IMR-90 (cell line): ENCODE measurements at regions not wholly inside any gene's neighbourhood (a gene's known extent, or its start where the extent isn't known, plus 50 kb on each side); places are given as distances from the start of the nearest gene placed in this dataset.

Experiments
- ATAC-seq: fragments of 200-7000 bp; cut with Tn5 transposase; 2 replicates; pipeline ENCODE4 v1.9.1; 2020; ENCODE audit warnings: low read depth, mild to moderate bottlenecking, moderate library complexity
- BruUV-seq: library from RNA; stranded (reverse); fragments of 400-500 nt; replicated peaks from 2 replicates; lab custom pipeline; 2021; lab: Mats Ljungman, UMichigan
- CTCF ChIA-PET: fragments of 300-600 bp; formaldehyde crosslinking; extraction: SDS; loops from one replicate; lab custom pipeline; 2021; ENCODE audit warnings: antibody characterized with exemption; lab: Yijun Ruan, JAX
- POLR2A ChIA-PET: fragments of 300-600 bp; sonication (Branson Sonifier 250); formaldehyde crosslinking; loops from one replicate; lab custom pipeline; 2022; ENCODE audit warnings: antibody characterized with exemption; ENCODE audit not compliant: unreplicated experiment; lab: Charles Lee
- DNase-seq: peaks from one replicate; pipeline ENCODE4 v3.0.0; 2013
- H2AFZ ChIP-seq: replicated peaks from 2 replicates; pipeline ENCODE3; 2013; ENCODE audit warnings: low read length, mild to moderate bottlenecking; ENCODE audit not compliant: poor library complexity
- H2AK5ac ChIP-seq: 2 replicates; pipeline ENCODE4 v1.6.1; 2013; ENCODE audit warnings: low read depth, low read length, inconsistent platforms
- H2AK9ac ChIP-seq: replicated peaks from 2 replicates; pipeline ENCODE3; 2013; ENCODE audit warnings: mild to moderate bottlenecking, low read depth, low read length, moderate library complexity; ENCODE audit not compliant: poor library complexity
- H2BK120ac ChIP-seq: 2 replicates; pipeline ENCODE4 v1.6.1; 2013; ENCODE audit warnings: low read depth, low read length, inconsistent platforms
- H2BK15ac ChIP-seq: 3 replicates; pipeline ENCODE4 v1.6.1; 2013; ENCODE audit warnings: low read depth, low read length, inconsistent platforms
- H2BK20ac ChIP-seq: 2 replicates; pipeline ENCODE4 v1.6.1; 2013; ENCODE audit warnings: low read depth, mild to moderate bottlenecking, inconsistent platforms, low read length, moderate library complexity
- H2BK5ac ChIP-seq: 2 replicates; pipeline ENCODE4 v1.6.1; 2013; ENCODE audit warnings: mild to moderate bottlenecking, low read depth, low read length, inconsistent platforms; ENCODE audit not compliant: poor library complexity, severe bottlenecking
- H3K14ac ChIP-seq: replicated peaks from 2 replicates; pipeline ENCODE4 v1.6.1; 2013; ENCODE audit warnings: low read depth, low read length, inconsistent platforms
- H3K18ac ChIP-seq: 2 replicates; pipeline ENCODE4 v1.6.1; 2013; ENCODE audit warnings: low read depth, low read length, control low read depth
- H3K23ac ChIP-seq: 2 replicates; pipeline ENCODE4 v1.6.1; 2013; ENCODE audit warnings: low read depth, low read length, inconsistent platforms
- H3K27ac ChIP-seq: 2 replicates; pipeline ENCODE4 v1.5.1; 2013; ENCODE audit warnings: mild to moderate bottlenecking, control low read depth, low read length; ENCODE audit not compliant: insufficient read depth
- H3K27me3 ChIP-seq: 2 replicates; pipeline ENCODE4 v1.6.1; 2013; ENCODE audit warnings: low read length; ENCODE audit not compliant: control insufficient read depth, insufficient read depth
- H3K36me3 ChIP-seq: 2 replicates; pipeline ENCODE4 v1.6.1; 2013; ENCODE audit warnings: low read length, mixed read lengths; ENCODE audit not compliant: control insufficient read depth, insufficient read depth
- H3K4ac ChIP-seq: 2 replicates; pipeline ENCODE4 v1.6.1; 2013; ENCODE audit warnings: low read depth, low read length, inconsistent platforms
- H3K4me1 ChIP-seq: 2 replicates; pipeline ENCODE4 v1.6.1; 2013; ENCODE audit warnings: low read length, mixed read lengths; ENCODE audit not compliant: control insufficient read depth, insufficient read depth
- H3K4me2 ChIP-seq: 2 replicates; pipeline ENCODE4 v1.6.1; 2013; ENCODE audit warnings: low read depth, mild to moderate bottlenecking, control low read depth, low read length, moderate library complexity
- H3K4me3 ChIP-seq: 2 replicates; pipeline ENCODE4 v1.5.1; 2013; ENCODE audit warnings: low read depth, mild to moderate bottlenecking, control low read depth, low read length, moderate library complexity; ENCODE audit not compliant: insufficient read depth
- H3K56ac ChIP-seq: 2 replicates; pipeline ENCODE4 v1.6.1; 2013; ENCODE audit warnings: low read length, inconsistent platforms; ENCODE audit not compliant: insufficient read depth; ENCODE audit errors: extremely low read depth
- H3K79me1 ChIP-seq, 2 experiments: 2 replicates each; pipeline ENCODE4 v1.6.1; 2013; ENCODE audit warnings: low read length in 2 of 2, inconsistent platforms in 1 of 2, low read depth in 1 of 2
- H3K9ac ChIP-seq: 2 replicates; pipeline ENCODE4 v1.6.1; 2013; ENCODE audit warnings: low read depth, low read length, control low read depth
- H3K9me1 ChIP-seq: 2 replicates; pipeline ENCODE4 v1.6.1; 2013; ENCODE audit warnings: low read length, inconsistent platforms; ENCODE audit not compliant: insufficient read depth
- H3K9me3 ChIP-seq: 2 replicates; pipeline ENCODE4 v1.6.1; 2013; ENCODE audit warnings: low read length; ENCODE audit not compliant: control insufficient read depth, insufficient read depth
- H4K20me1 ChIP-seq: 2 replicates; pipeline ENCODE4 v1.6.1; 2013; ENCODE audit warnings: low read length, inconsistent platforms; ENCODE audit not compliant: insufficient read depth
- H4K5ac ChIP-seq: 2 replicates; pipeline ENCODE4 v1.6.1; 2013; ENCODE audit warnings: mild to moderate bottlenecking, low read depth, low read length, control low read depth
- H4K8ac ChIP-seq, 2 experiments: 2 replicates each; pipeline ENCODE4 v1.6.1; 2013; ENCODE audit warnings: low read depth in 2 of 2, low read length in 2 of 2, control low read depth in 1 of 2, inconsistent platforms in 1 of 2
- H4K91ac ChIP-seq: 2 replicates; pipeline ENCODE4 v1.6.1; 2013; ENCODE audit warnings: low read depth, low read length, inconsistent platforms; ENCODE audit not compliant: insufficient read depth
- MAZ ChIP-seq: IDR thresholded peaks from 2 replicates; pipeline ENCODE4 v1.6.1; 2012; ENCODE audit warnings: low read depth, mild to moderate bottlenecking, low read length, improper control_type of control experiment, moderate library complexity, borderline replicate concordance
- MXI1 ChIP-seq: IDR thresholded peaks from 2 replicates; pipeline ENCODE4 v1.6.1; 2012; ENCODE audit warnings: low read depth, mild to moderate bottlenecking, low read length, moderate library complexity, borderline replicate concordance
- NFE2L2 ChIP-seq: fragments of 150-350 bp; IDR thresholded peaks from 2 replicates; pipeline ENCODE4 v1.6.1; 2016; ENCODE audit warnings: low read depth, mild to moderate bottlenecking, low read length
- RAD21 ChIP-seq: IDR thresholded peaks from 2 replicates; pipeline ENCODE4 v1.6.1; 2012; ENCODE audit warnings: low read length, improper control_type of control experiment
- WGBS, 2 experiments: methylation state at CpG; one replicate each; pipeline versions ENCODE4 v1.1.5 to v1.1.7; 2013; ENCODE audit warnings: missing lambda C conversion rate in 2 of 2; ENCODE audit not compliant: insufficient read length in 1 of 2; ENCODE audit errors: extremely low coverage in 2 of 2; 5-methylcytosine and 5-hydroxymethylcytosine counted together
- dilution Hi-C: fragments of 300-500 bp; cut with HindIII; formaldehyde crosslinking; loops from one replicate; pipeline ENCODE4 v1.14.3; 2018; ENCODE audit warnings: low sequenced_read_pairs; ENCODE audit not compliant: unreplicated experiment
- in situ Hi-C: fragments of 300-500 bp; cut with MboI; formaldehyde crosslinking; loops from 3 replicates; pipeline ENCODE4 v1.14.3; 2019; ENCODE audit warnings: low sequenced_read_pairs, inconsistent platforms, mixed read lengths
- intact Hi-C: fragments of 100-400 bp; cut with micrococcal nuclease; formaldehyde crosslinking; loops from 2 replicates; pipeline ENCODE4 v1.10.0; 2022
- TF ChIP-seq, protein P1 (sequence below): conservative IDR thresholded peaks from 2 replicates; pipeline ENCODE4 v1.5.1; 2012; ENCODE audit warnings: mild to moderate bottlenecking, low read depth, low read length, improper control_type of control experiment
- TF ChIP-seq, protein P2 (sequence below): fragments of 150-350 bp; IDR thresholded peaks from 2 replicates; pipeline ENCODE4 v1.6.1; 2017; ENCODE audit warnings: mild to moderate bottlenecking, antibody characterized with exemption, low read length, low read depth

DNA sequence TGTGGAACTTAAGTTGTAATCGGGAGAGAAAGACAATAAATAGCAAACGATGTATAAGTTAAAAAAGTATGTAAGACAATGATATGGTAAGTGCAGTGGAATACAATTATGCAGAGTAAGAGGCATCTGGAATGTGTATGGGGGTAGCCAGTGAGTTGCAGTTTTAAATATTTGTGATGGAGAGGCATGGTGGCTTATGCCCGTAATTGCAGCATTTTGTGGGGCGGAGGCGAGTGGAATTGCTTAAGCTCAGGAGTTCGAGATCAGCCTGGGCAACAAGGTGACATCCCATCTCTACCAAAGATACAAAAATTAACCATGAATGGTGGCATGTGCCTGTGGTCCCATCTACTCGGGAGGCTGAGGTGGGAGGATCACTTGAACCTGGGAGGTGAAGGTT lies 52.5 kb upstream of the WDFY3 start:
- H3K9me3 ChIP-seq, result no peaks in the 10 kb centered on the region
- no peak overlapping the region for H3K18ac ChIP-seq
- H3K4me1 ChIP-seq, result no peaks in the 10 kb centered on the region
- no peak overlapping the region for H2BK15ac ChIP-seq
- CTCF ChIA-PET, result interaction anchor here (0.7 kb wide), 1 partner anchor 268 kb away, joined by 6 read pairs; no protein-coding TSS in a partner anchor
- H4K8ac ChIP-seq, result no peak overlapping the region
- WGBS, 2 experiments, result 75% methylated on average over 2 of the region's 7 CpGs; no CpG with 5 or more reads in 1 of the 2 experiments
- POLR2A ChIA-PET, result no interaction called here
- H3K36me3 ChIP-seq, result no peaks in the 10 kb centered on the region
- H3K23ac ChIP-seq, result no peak overlapping the region
- BruUV-seq, result no TSS peak
- no peak overlapping the region for H2BK5ac ChIP-seq
- no peak overlapping the region for H3K4ac ChIP-seq
- H3K27ac ChIP-seq, result no peak overlapping the region
- no peak overlapping the region for H3K9ac ChIP-seq
- H3K9me1 ChIP-seq, result no peaks in the 10 kb centered on the region; the same call in 1 of the 2 replicates
- no peak overlapping the region for H2BK20ac ChIP-seq
- in situ Hi-C loops (no loop called here), dilution Hi-C loops (no loop called here), intact Hi-C loops (no loop called here)
- H3K79me1 ChIP-seq, result no peaks in the 10 kb centered on the region
- no peaks in the 10 kb centered on the region for H3K27me3 ChIP-seq
- H2AFZ ChIP-seq, result no peak overlapping the region
- no peak for TF ChIP-seq MAZ
- TF ChIP-seq RAD21, result no peak
- no peak for TF ChIP-seq NFE2L2
- TF ChIP-seq, protein P1, sequence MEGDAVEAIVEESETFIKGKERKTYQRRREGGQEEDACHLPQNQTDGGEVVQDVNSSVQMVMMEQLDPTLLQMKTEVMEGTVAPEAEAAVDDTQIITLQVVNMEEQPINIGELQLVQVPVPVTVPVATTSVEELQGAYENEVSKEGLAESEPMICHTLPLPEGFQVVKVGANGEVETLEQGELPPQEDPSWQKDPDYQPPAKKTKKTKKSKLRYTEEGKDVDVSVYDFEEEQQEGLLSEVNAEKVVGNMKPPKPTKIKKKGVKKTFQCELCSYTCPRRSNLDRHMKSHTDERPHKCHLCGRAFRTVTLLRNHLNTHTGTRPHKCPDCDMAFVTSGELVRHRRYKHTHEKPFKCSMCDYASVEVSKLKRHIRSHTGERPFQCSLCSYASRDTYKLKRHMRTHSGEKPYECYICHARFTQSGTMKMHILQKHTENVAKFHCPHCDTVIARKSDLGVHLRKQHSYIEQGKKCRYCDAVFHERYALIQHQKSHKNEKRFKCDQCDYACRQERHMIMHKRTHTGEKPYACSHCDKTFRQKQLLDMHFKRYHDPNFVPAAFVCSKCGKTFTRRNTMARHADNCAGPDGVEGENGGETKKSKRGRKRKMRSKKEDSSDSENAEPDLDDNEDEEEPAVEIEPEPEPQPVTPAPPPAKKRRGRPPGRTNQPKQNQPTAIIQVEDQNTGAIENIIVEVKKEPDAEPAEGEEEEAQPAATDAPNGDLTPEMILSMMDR, result no peak
- TF ChIP-seq, protein P2, sequence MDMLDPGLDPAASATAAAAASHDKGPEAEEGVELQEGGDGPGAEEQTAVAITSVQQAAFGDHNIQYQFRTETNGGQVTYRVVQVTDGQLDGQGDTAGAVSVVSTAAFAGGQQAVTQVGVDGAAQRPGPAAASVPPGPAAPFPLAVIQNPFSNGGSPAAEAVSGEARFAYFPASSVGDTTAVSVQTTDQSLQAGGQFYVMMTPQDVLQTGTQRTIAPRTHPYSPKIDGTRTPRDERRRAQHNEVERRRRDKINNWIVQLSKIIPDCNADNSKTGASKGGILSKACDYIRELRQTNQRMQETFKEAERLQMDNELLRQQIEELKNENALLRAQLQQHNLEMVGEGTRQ, result no peak
- no peak for TF ChIP-seq MXI1
- no peak overlapping the region for H2BK120ac ChIP-seq
- no peak overlapping the region for H2AK5ac ChIP-seq
- H4K91ac ChIP-seq, result no peak overlapping the region
- ATAC-seq (no peak), DNase-seq (no peak)
- no peak overlapping the region for H3K56ac ChIP-seq
- H4K5ac ChIP-seq, result no peak overlapping the region
- H2AK9ac ChIP-seq, result no peak overlapping the region
- no peak overlapping the region for H3K4me2 ChIP-seq
- no peaks in the 10 kb centered on the region for H4K20me1 ChIP-seq
- H3K4me3 ChIP-seq, result no peak overlapping the region
- no peak overlapping the region for H3K14ac ChIP-seq
